ENCODE measurements at regions not wholly inside any gene's neighbourhood (a gene's known extent, or its start where the extent isn't known, plus 50 kb on each side); places are given as distances from the start of the nearest gene placed in this dataset.

GRCh38 chr15:70241561-70242320 lies 144.0 kb upstream of the TLE3 start:
- in situ Hi-C loops (cut with MboI; ENCODE audit: low pct_unique_long_range_greater_than_20kb, low sequenced_read_pairs, unreplicated experiment) = no loop called here
- TF ChIP-seq CTCF (IDR thresholded peaks at IDR 0.05; ENCODE audit: extremely low read depth, insufficient read depth, missing control alignments) = no peak
- DNase-seq (ENCODE audit: low spot score) = no peak

- in situ Hi-C loops (cut with MboI; ENCODE audit: low pct_unique_long_range_greater_than_20kb, low sequenced_read_pairs, unreplicated experiment) = no loop called here
- TF ChIP-seq CTCF (IDR thresholded peaks at IDR 0.05; ENCODE audit: extremely low read depth, insufficient read depth, missing control alignments) = no peak
- no peak for DNase-seq (ENCODE audit: low spot score)
Observed at GRCh38 chr15:70240820-70241430, 143.2 kb upstream of the TLE3 start.

GRCh38 chr15:70240082-70240481 lies 142.4 kb upstream of the TLE3 start:
- no peak for TF ChIP-seq CTCF (IDR thresholded peaks at IDR 0.05; ENCODE audit: extremely low read depth, insufficient read depth, missing control alignments)
- peak; percentile 71 for DNase-seq (ENCODE audit: low spot score)
- in situ Hi-C loops (cut with MboI; ENCODE audit: low pct_unique_long_range_greater_than_20kb, low sequenced_read_pairs, unreplicated experiment) = no loop called here

- in situ Hi-C loops (cut with MboI; ENCODE audit: low pct_unique_long_range_greater_than_20kb, low sequenced_read_pairs, unreplicated experiment) = no loop called here
- DNase-seq (ENCODE audit: low spot score) = no peak
- no peak for TF ChIP-seq CTCF (IDR thresholded peaks at IDR 0.05; ENCODE audit: extremely low read depth, insufficient read depth, missing control alignments)
Observed at GRCh38 chr15:70238917-70239316, 141.2 kb upstream of the TLE3 start.

GRCh38 chr15:70237626-70238025 lies 139.9 kb upstream of the TLE3 start:
- DNase-seq (ENCODE audit: low spot score) = no peak
- TF ChIP-seq CTCF (IDR thresholded peaks at IDR 0.05; ENCODE audit: extremely low read depth, insufficient read depth, missing control alignments) = no peak
- in situ Hi-C loops (cut with MboI; ENCODE audit: low pct_unique_long_range_greater_than_20kb, low sequenced_read_pairs, unreplicated experiment) = no loop called here

- in situ Hi-C loops (cut with MboI; ENCODE audit: low pct_unique_long_range_greater_than_20kb, low sequenced_read_pairs, unreplicated experiment) = no loop called here
- no peak for TF ChIP-seq CTCF (IDR thresholded peaks at IDR 0.05; ENCODE audit: extremely low read depth, insufficient read depth, missing control alignments)
- no peak for DNase-seq (ENCODE audit: low spot score)
Observed at GRCh38 chr15:70236341-70237086, 138.8 kb upstream of the TLE3 start.

Data from GM13977 (cell line).